ENCODE measurements at regions not wholly inside any gene's neighbourhood (a gene's known extent, or its start where the extent isn't known, plus 50 kb on each side); places are given as distances from the start of the nearest gene placed in this dataset.

GRCh38 chr1:57707631-57708030 lies 283.8 kb upstream of the DAB1 start:
- H3K36me3 ChIP-seq (ENCODE audit: low read depth), result no peaks in the 10 kb centered on the region
- no peak for TF ChIP-seq CTCF (IDR thresholded peaks at IDR 0.05; ENCODE audit: poor library complexity, severe bottlenecking)
- H3K9me3 ChIP-seq (ENCODE audit: severe bottlenecking), result no peaks in the 10 kb centered on the region
- H3K4me1 ChIP-seq (ENCODE audit: insufficient read depth, poor library complexity, severe bottlenecking), result no peaks in the 10 kb centered on the region
- no peak for ATAC-seq (ENCODE audit: low read depth)
- H3K4me3 ChIP-seq (ENCODE audit: severe bottlenecking), result no peak overlapping the region
- H3K27me3 ChIP-seq (ENCODE audit: insufficient read depth, poor library complexity, severe bottlenecking), result no peaks in the 10 kb centered on the region
- no peak overlapping the region for H3K27ac ChIP-seq (ENCODE audit: poor library complexity, severe bottlenecking)
- no peak for DNase-seq (ENCODE audit: low spot score)

GRCh38 chr1:57704811-57705210 lies 281.0 kb upstream of the DAB1 start:
- H3K36me3 ChIP-seq (ENCODE audit: low read depth), result no peaks in the 10 kb centered on the region
- H3K9me3 ChIP-seq (ENCODE audit: severe bottlenecking), result no peaks in the 10 kb centered on the region
- TF ChIP-seq CTCF (IDR thresholded peaks at IDR 0.05; ENCODE audit: poor library complexity, severe bottlenecking), result no peak
- H3K4me3 ChIP-seq (ENCODE audit: severe bottlenecking), result no peak overlapping the region
- DNase-seq (ENCODE audit: low spot score) (no peak), ATAC-seq (ENCODE audit: low read depth) (no peak)
- no peaks in the 10 kb centered on the region for H3K4me1 ChIP-seq (ENCODE audit: insufficient read depth, poor library complexity, severe bottlenecking)
- no peak overlapping the region for H3K27ac ChIP-seq (ENCODE audit: poor library complexity, severe bottlenecking)
- H3K27me3 ChIP-seq (ENCODE audit: insufficient read depth, poor library complexity, severe bottlenecking), result no peaks in the 10 kb centered on the region

- Histone ChIP-seq H3K27ac (ENCODE audit: poor library complexity, severe bottlenecking) (no peak overlapping the region), H3K4me1 (ENCODE audit: insufficient read depth, poor library complexity, severe bottlenecking) (no peaks in the 10 kb centered on the region), H3K27me3 (ENCODE audit: insufficient read depth, poor library complexity, severe bottlenecking) (no peaks in the 10 kb centered on the region), H3K4me3 (ENCODE audit: severe bottlenecking) (no peak overlapping the region), H3K9me3 (ENCODE audit: severe bottlenecking) (no peaks in the 10 kb centered on the region), H3K36me3 (ENCODE audit: low read depth) (no peaks in the 10 kb centered on the region)
- TF ChIP-seq CTCF (IDR thresholded peaks at IDR 0.05; ENCODE audit: poor library complexity, severe bottlenecking), result no peak
- ATAC-seq (ENCODE audit: low read depth) (no peak), DNase-seq (ENCODE audit: low spot score) (no peak)
Observed at GRCh38 chr1:57704231-57704630, 280.4 kb upstream of the DAB1 start.

- H3K36me3 ChIP-seq (ENCODE audit: low read depth), result no peaks in the 10 kb centered on the region
- no peaks in the 10 kb centered on the region for H3K4me1 ChIP-seq (ENCODE audit: insufficient read depth, poor library complexity, severe bottlenecking)
- H3K9me3 ChIP-seq (ENCODE audit: severe bottlenecking), result no peaks in the 10 kb centered on the region
- no peaks in the 10 kb centered on the region for H3K27me3 ChIP-seq (ENCODE audit: insufficient read depth, poor library complexity, severe bottlenecking)
- ATAC-seq (ENCODE audit: low read depth), result no peak
- H3K4me3 ChIP-seq (ENCODE audit: severe bottlenecking), result no peak overlapping the region
- no peak overlapping the region for H3K27ac ChIP-seq (ENCODE audit: poor library complexity, severe bottlenecking)
- DNase-seq (ENCODE audit: low spot score), result no peak
- TF ChIP-seq CTCF (IDR thresholded peaks at IDR 0.05; ENCODE audit: poor library complexity, severe bottlenecking), result no peak
Observed at GRCh38 chr1:57696904-57697303, 273.0 kb upstream of the DAB1 start.

GRCh38 chr1:57696043-57696442 lies 272.2 kb upstream of the DAB1 start:
- Histone ChIP-seq H3K27me3 (ENCODE audit: insufficient read depth, poor library complexity, severe bottlenecking) (no peaks in the 10 kb centered on the region), H3K27ac (ENCODE audit: poor library complexity, severe bottlenecking) (no peak overlapping the region), H3K4me1 (ENCODE audit: insufficient read depth, poor library complexity, severe bottlenecking) (no peaks in the 10 kb centered on the region), H3K9me3 (ENCODE audit: severe bottlenecking) (no peaks in the 10 kb centered on the region), H3K4me3 (ENCODE audit: severe bottlenecking) (no peak overlapping the region), H3K36me3 (ENCODE audit: low read depth) (no peaks in the 10 kb centered on the region)
- ATAC-seq (ENCODE audit: low read depth) (no peak), DNase-seq (ENCODE audit: low spot score) (no peak)
- TF ChIP-seq CTCF (IDR thresholded peaks at IDR 0.05; ENCODE audit: poor library complexity, severe bottlenecking), result no peak
